ENCODE measurements at regions not wholly inside any gene's neighbourhood (a gene's known extent, or its start where the extent isn't known, plus 50 kb on each side); places are given as distances from the start of the nearest gene placed in this dataset.

DNA sequence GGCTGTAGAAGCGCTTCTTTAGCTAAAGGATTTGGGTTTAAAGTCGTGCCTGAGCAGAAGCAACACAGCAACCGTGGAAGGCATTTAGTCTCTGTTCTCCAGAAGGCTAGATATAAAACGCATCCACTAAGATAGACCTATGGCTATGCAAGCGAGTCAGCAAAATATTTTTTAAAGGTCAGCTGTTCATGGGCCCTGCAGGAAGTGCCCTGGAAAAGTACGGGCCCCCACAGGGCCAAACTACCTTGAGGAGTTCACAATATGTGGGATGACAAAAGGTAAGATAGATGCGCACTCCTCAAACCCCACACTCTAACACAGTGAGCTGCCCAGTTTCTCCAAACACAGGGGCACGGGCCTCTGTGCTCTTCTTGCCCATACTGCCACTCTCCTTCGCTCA, 261.6 kb downstream of the VPS13C start:
- Mint-ChIP-seq H3K36me3 (ENCODE audit: low read depth) (no peaks in the 10 kb centered on the region), H3K9me3 (ENCODE audit: low read depth) (no peaks in the 10 kb centered on the region), H3K4me3 (no peak overlapping the region), H3K27ac (no peak overlapping the region), H3K27me3 (peaks cover 11% of the 10 kb centered on the region), H3K4me1 (no peaks in the 10 kb centered on the region)
- ChIA-PET CTCF (interaction anchor here (0.5 kb wide), 1 partner anchor 781 kb away, joined by 3 read pairs; no protein-coding TSS in a partner anchor), POLR2A (interaction anchor here (0.6 kb wide), 1 partner anchor 75 kb away, joined by 5 read pairs; no protein-coding TSS in a partner anchor)
- ATAC-seq, result no peak
- intact Hi-C loops (cut with DNase I, micrococcal nuclease), result no loop called here
- no peak for DNase-seq

DNA sequence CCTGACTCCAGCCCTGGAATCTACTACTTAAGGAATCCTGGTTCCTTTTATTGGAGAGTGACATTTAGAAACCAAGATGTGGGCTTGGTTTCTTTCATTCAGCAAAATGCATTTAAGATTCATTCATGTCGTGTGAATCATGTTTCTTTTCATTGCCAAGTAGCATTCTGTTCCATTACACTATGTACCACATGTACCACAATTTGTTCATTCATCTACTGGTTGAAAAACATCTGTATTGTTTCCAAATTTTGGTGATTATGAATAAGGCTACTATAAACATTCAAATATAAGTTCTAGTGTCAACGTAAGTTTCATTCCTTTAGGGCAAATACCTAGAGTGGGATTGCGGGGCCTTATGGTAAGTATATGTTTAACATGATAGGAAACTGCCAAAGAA, 264.2 kb downstream of the VPS13C start:
- ATAC-seq (no peak), DNase-seq (no peak)
- CTCF ChIA-PET, result no interaction called here
- H3K9me3 Mint-ChIP-seq (ENCODE audit: low read depth), result no peaks in the 10 kb centered on the region
- intact Hi-C loops (cut with DNase I, micrococcal nuclease), result no loop called here
- no peak overlapping the region for H3K27ac Mint-ChIP-seq
- H3K4me3 Mint-ChIP-seq, result no peak overlapping the region
- H3K27me3 Mint-ChIP-seq, result peaks cover 25% of the 10 kb centered on the region
- no peaks in the 10 kb centered on the region for H3K36me3 Mint-ChIP-seq (ENCODE audit: low read depth)
- POLR2A ChIA-PET, result no interaction called here
- H3K4me1 Mint-ChIP-seq, result no peaks in the 10 kb centered on the region

DNA sequence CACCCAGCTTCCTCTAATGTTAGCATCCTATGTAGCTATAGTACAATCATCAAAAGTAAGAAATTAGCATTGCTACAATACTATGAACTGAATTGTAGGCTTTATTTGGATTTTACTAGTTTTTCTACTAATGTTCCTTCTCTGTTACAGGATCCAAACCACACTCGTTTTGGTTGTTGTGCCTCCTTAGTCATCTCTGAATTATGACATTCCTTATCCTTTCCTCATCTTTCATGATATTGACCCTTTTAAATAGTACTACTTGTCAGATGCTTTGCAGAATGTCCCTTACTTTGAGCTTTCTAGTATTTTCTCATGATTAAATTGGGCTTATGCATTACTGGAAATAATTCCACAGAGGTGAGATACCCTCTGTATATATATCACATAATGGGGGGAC, 265.4 kb downstream of the VPS13C start:
- peaks cover 2% of the 10 kb centered on the region for H3K9me3 Mint-ChIP-seq (ENCODE audit: low read depth)
- no peak overlapping the region for H3K4me3 Mint-ChIP-seq
- DNase-seq, result no peak
- H3K36me3 Mint-ChIP-seq (ENCODE audit: low read depth), result no peaks in the 10 kb centered on the region
- no peaks in the 10 kb centered on the region for H3K4me1 Mint-ChIP-seq
- POLR2A ChIA-PET, result no interaction called here
- CTCF ChIA-PET, result interaction anchor here (0.6 kb wide), 1 partner anchor 60 kb away, joined by 3 read pairs; no protein-coding TSS in a partner anchor
- intact Hi-C loops (cut with DNase I, micrococcal nuclease), result no loop called here
- ATAC-seq, result no peak
- peaks cover 28% of the 10 kb centered on the region for H3K27me3 Mint-ChIP-seq
- H3K27ac Mint-ChIP-seq, result no peak overlapping the region

DNA sequence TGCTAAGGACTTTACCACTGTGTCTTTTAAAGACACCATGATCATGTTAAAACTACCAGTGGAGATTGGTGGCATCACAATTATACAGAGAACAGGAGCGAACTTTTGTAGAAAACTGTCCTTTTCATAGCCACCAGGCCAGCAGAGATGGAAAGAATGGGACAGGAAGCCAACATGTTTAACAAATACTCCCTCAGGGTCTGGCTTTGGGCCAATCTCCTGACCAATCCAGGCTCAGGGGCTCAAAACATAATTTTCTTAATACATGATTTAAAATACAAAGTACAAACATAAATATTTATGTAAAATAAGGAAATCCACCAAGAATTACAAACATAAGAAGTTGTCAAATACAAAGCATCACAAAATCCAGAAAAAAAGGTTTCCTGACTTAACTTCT, 266.0 kb downstream of the VPS13C start:
- ChIA-PET POLR2A (no interaction called here), CTCF (no interaction called here)
- no peak for DNase-seq
- no peak overlapping the region for H3K27ac Mint-ChIP-seq
- peaks cover 29% of the 10 kb centered on the region for H3K27me3 Mint-ChIP-seq
- no peaks in the 10 kb centered on the region for H3K36me3 Mint-ChIP-seq (ENCODE audit: low read depth)
- H3K4me1 Mint-ChIP-seq, result no peaks in the 10 kb centered on the region
- H3K4me3 Mint-ChIP-seq, result no peak overlapping the region
- peaks cover 5% of the 10 kb centered on the region for H3K9me3 Mint-ChIP-seq (ENCODE audit: low read depth)
- ATAC-seq, result no peak
- intact Hi-C loops (cut with DNase I, micrococcal nuclease), result no loop called here

DNA sequence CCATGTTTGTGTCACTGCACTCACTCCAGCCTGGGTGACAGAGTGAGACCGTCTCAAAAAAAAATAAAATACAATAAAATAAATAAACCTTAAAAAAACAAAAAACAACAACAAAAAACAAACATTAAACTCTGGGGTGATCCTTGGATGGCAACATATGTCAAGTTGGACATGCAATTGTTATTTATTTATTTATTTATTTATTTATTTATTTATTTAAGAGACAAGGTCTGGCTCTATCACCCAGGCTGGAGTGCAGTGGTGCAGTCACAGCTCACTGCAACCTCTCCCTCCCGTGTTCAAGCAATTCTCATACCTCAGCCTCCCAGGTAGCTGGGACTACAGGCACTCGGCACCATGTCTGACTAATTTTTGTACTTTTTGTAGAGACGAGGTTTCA, 275.5 kb downstream of the VPS13C start:
- intact Hi-C loops (cut with DNase I, micrococcal nuclease), result no loop called here
- Mint-ChIP-seq H3K36me3 (ENCODE audit: low read depth) (no peaks in the 10 kb centered on the region), H3K9me3 (ENCODE audit: low read depth) (peaks cover 2% of the 10 kb centered on the region), H3K27me3 (peaks cover 16% of the 10 kb centered on the region), H3K4me1 (no peaks in the 10 kb centered on the region), H3K4me3 (no peak overlapping the region), H3K27ac (no peak overlapping the region)
- DNase-seq (no peak), ATAC-seq (no peak)
- CTCF ChIA-PET, result no interaction called here
- POLR2A ChIA-PET, result no interaction called here

DNA sequence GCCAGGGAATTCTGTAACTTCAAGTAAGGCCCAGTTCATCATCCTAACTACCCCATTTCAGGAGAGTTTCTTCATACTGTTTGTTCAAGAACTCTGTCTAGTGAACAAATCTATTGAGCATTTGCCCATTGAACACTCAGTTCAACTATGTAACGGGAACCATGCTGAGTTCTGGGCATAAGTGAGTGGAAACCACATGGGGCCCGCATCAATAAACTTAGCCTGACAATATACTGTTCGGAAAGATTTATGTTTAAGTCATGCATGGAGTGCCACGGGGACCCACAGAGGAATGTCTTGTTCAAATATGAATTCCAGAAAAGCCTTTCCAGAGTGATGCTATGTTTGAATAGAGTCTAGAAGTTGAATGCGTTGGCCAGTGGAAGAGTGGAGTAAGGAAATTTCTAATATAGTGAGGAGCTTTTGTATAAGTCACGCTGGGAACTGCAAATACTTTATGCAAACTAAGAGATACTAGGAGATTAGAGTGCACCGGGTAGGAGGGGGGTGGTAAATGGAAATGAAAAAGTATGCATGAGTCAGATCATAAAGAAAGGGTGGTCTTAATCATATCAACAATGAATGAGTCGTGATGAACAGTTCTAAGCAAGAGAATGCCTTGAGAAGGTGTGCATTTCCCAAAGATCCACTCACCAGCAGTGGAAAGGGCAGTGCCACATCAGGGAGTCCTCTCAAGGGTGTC, 279.8 kb downstream of the VPS13C start:
- ChIA-PET CTCF (interaction anchor here (0.7 kb wide), 1 partner anchor 482 kb away, joined by 4 read pairs; no protein-coding TSS in a partner anchor), POLR2A (no interaction called here)
- H3K27ac Mint-ChIP-seq, result no peak overlapping the region

DNA sequence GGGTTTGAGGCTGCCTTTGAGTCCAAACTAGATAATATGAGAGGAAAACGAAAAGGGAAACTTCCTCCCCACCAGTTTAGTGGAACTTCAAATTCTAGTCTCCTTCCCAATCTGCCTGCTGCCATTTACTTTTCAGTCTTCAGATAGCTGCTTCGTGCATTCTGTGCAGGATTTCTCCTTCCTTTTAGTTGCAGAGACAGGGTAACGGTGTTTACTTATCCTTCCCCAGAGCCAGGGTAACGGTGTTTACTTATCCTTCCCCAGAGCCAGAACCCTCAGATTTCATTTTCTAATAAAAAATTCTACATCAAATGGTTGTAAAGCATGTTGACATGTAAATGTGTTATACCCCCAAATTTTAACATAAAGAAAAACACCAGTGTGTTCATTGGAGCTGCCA, 282.6 kb downstream of the VPS13C start:
- intact Hi-C loops (cut with DNase I, micrococcal nuclease), result no loop called here
- ATAC-seq, result no peak
- peaks cover 2% of the 10 kb centered on the region for H3K9me3 Mint-ChIP-seq (ENCODE audit: low read depth)
- DNase-seq, result no peak
- H3K4me3 Mint-ChIP-seq, result no peak overlapping the region
- H3K4me1 Mint-ChIP-seq, result no peaks in the 10 kb centered on the region
- CTCF ChIA-PET, result no interaction called here
- no peak overlapping the region for H3K27ac Mint-ChIP-seq
- H3K27me3 Mint-ChIP-seq, result peaks cover 19% of the 10 kb centered on the region
- H3K36me3 Mint-ChIP-seq (ENCODE audit: low read depth), result no peaks in the 10 kb centered on the region
- POLR2A ChIA-PET, result no interaction called here

More for the DNA sequence above, 279.8 kb downstream of the VPS13C start:
- DNase-seq, result no peak
- H3K9me3 Mint-ChIP-seq (ENCODE audit: low read depth), result no peaks in the 10 kb centered on the region
- no peak for ATAC-seq
- H3K36me3 Mint-ChIP-seq (ENCODE audit: low read depth), result no peaks in the 10 kb centered on the region
- intact Hi-C loops (cut with DNase I, micrococcal nuclease), result no loop called here
- peaks cover 19% of the 10 kb centered on the region for H3K27me3 Mint-ChIP-seq
- no peak overlapping the region for H3K4me3 Mint-ChIP-seq
- H3K4me1 Mint-ChIP-seq, result no peaks in the 10 kb centered on the region

DNA sequence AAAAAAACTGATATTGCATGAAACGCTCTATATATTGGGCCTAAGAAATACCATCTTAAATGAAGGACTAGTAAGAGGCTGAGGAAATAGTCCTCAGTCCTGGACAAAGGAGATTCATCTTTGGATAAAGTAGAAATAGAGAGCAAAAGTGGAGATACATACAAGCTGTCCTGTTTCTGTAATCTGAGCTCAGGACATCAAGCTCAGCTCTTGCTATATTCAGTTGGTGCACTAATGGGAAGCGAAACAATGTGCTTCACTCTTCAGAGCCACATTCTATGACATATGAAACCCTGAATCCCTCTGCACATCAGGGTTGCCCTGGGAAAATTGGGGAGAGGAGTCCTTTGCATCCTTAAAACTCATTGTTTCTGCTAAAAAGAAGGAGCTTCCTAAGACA, 290.7 kb downstream of the VPS13C start:
- ATAC-seq (no peak), DNase-seq (no peak)
- H3K4me3 Mint-ChIP-seq, result no peak overlapping the region
- no peak overlapping the region for H3K27ac Mint-ChIP-seq
- H3K36me3 Mint-ChIP-seq (ENCODE audit: low read depth), result no peaks in the 10 kb centered on the region
- H3K9me3 Mint-ChIP-seq (ENCODE audit: low read depth), result peaks cover 10% of the 10 kb centered on the region
- H3K27me3 Mint-ChIP-seq, result peaks cover 12% of the 10 kb centered on the region
- intact Hi-C loops (cut with DNase I, micrococcal nuclease), result no loop called here
- ChIA-PET POLR2A (no interaction called here), CTCF (no interaction called here)
- H3K4me1 Mint-ChIP-seq, result no peaks in the 10 kb centered on the region

DNA sequence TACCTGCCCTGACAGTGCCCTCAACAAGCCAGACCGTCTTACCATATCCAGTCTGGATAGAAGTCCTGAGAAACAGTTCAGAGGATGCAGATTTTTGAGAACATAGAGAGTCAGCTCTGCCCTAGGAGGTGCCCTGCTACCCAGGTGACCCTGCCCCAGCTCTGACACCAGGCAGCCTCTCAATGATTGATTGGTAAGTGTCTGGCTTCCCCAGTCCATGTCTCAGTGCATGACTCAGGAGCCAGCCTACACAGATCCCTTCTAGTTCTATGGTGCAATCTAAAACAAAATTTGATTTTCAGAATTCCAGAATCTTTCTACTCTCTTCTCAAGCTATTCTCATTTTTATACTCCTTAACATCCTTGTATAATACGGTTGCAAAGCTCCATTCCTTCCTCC, 292.1 kb downstream of the VPS13C start:
- ATAC-seq (no peak), DNase-seq (no peak)
- Mint-ChIP-seq H3K27me3 (peaks cover 19% of the 10 kb centered on the region), H3K4me1 (no peaks in the 10 kb centered on the region), H3K4me3 (no peak overlapping the region), H3K27ac (no peak overlapping the region), H3K36me3 (ENCODE audit: low read depth) (no peaks in the 10 kb centered on the region), H3K9me3 (ENCODE audit: low read depth) (peaks cover 9% of the 10 kb centered on the region)
- ChIA-PET POLR2A (no interaction called here), CTCF (no interaction called here)
- intact Hi-C loops (cut with DNase I, micrococcal nuclease), result no loop called here

DNA sequence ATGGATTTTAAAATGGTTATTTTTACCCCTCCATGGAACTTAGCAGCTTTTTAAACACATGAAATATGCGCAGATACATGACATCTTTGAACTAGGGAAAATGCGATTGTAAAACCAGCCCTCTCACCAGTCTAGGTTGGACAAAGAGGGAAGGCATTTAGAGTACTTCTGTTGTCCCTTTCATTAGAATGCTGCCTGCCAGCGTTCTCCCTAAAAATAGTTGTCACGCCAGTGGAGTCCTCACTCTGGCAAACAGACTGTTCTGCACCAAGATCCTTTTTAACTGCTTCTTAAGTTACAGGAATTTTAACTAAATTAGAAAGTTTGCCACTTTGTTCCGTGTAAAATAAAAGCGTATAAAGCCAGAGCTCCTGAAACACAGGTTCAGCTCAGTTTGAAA, 295.3 kb downstream of the VPS13C start:
- H3K4me1 Mint-ChIP-seq, result no peaks in the 10 kb centered on the region
- no peak for ATAC-seq
- H3K27me3 Mint-ChIP-seq, result peaks cover 30% of the 10 kb centered on the region
- ChIA-PET CTCF (no interaction called here), POLR2A (no interaction called here)
- no peaks in the 10 kb centered on the region for H3K36me3 Mint-ChIP-seq (ENCODE audit: low read depth)
- no peak for DNase-seq
- intact Hi-C loops (cut with DNase I, micrococcal nuclease), result no loop called here
- H3K4me3 Mint-ChIP-seq, result no peak overlapping the region
- H3K27ac Mint-ChIP-seq, result no peak overlapping the region
- no peaks in the 10 kb centered on the region for H3K9me3 Mint-ChIP-seq (ENCODE audit: low read depth)

DNA sequence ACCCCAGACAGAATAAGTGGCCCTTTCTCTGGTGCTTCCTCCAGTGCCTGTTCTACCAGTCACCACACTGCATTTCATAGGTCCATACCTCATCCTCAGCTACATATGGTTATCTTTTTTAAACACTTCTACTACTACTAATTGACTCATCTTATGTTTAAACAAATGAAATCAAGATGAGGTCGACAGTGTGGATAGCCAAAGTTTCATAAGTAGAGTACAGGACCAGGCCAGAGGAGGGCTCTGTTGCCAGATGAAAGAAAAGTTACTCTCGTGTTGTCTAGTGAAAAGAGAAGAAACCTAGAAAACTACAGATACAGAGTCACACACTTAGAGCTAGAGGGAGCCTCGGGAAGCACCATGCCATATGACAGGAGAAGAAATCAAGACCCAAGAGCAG, 296.1 kb downstream of the VPS13C start:
- no peak for DNase-seq
- ChIA-PET POLR2A (no interaction called here), CTCF (no interaction called here)
- no peak for ATAC-seq
- Mint-ChIP-seq H3K4me3 (no peak overlapping the region), H3K36me3 (ENCODE audit: low read depth) (no peaks in the 10 kb centered on the region), H3K27ac (no peak overlapping the region), H3K27me3 (peaks cover 28% of the 10 kb centered on the region), H3K4me1 (no peaks in the 10 kb centered on the region), H3K9me3 (ENCODE audit: low read depth) (no peaks in the 10 kb centered on the region)
- intact Hi-C loops (cut with DNase I, micrococcal nuclease), result no loop called here

DNA sequence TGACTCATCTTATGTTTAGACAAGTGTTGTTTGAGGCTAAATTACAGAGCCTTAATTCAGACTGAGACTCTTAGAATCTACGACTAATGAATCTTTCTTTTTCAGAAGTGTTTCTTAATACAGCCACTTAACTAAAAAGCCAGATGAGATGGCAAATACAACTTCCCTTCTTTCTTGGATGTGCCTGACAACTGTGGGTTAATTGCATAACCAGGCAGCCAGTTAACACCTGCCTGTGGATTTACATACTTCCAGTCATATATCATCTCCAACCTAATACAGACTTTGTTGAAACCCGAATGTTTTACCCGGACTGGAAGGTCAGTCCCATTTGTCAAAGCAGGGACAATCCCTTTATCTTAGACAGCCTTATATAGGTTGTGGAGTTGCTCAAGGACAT, 297.6 kb downstream of the VPS13C start:
- ATAC-seq (no peak), DNase-seq (no peak)
- Mint-ChIP-seq H3K4me1 (no peaks in the 10 kb centered on the region), H3K36me3 (ENCODE audit: low read depth) (no peaks in the 10 kb centered on the region), H3K4me3 (no peak overlapping the region), H3K27me3 (peaks cover 28% of the 10 kb centered on the region), H3K9me3 (ENCODE audit: low read depth) (no peaks in the 10 kb centered on the region), H3K27ac (no peak overlapping the region)
- POLR2A ChIA-PET, result no interaction called here
- CTCF ChIA-PET, result no interaction called here
- intact Hi-C loops (cut with DNase I, micrococcal nuclease), result no loop called here

DNA sequence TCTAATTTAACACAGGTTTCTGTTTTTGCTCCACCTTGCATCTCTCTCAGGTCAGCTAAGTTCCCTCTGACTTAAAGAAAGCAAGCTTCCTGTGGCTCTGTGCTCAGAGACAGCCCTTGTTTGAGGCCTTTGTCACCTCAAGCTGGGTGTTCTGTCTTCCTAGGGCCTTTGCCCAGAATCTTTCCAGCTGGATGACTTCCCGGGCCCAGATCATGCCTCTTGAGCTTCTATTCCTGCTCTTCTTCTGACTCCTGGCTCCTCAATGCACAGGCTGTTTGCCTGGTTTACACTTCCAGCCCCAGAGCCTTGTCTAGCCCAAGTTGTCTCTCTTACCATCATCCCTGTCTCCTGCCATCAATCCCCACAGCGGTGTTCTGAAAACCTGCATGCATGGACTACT, 300.6 kb downstream of the VPS13C start:
- ChIA-PET CTCF (no interaction called here), POLR2A (no interaction called here)
- intact Hi-C loops (cut with DNase I, micrococcal nuclease), result no loop called here
- no peak for DNase-seq
- Mint-ChIP-seq H3K4me3 (no peak overlapping the region), H3K4me1 (no peaks in the 10 kb centered on the region), H3K36me3 (ENCODE audit: low read depth) (no peaks in the 10 kb centered on the region), H3K9me3 (ENCODE audit: low read depth) (no peaks in the 10 kb centered on the region), H3K27me3 (peaks cover 21% of the 10 kb centered on the region), H3K27ac (no peak overlapping the region)
- no peak for ATAC-seq

All from activated CD4-positive, alpha-beta T cell treated with anti-CD3 and anti-CD28 coated beads for 36 hours (primary cell).